ENCODE measurements at regions not wholly inside any gene's neighbourhood (a gene's known extent, or its start where the extent isn't known, plus 50 kb on each side); places are given as distances from the start of the nearest gene placed in this dataset.
"Not testable (repeated sequence)": the region's sequence is repeated elsewhere in the genome, so short reads cannot be mapped to it uniquely, and the experiment has no call there.

DNA sequence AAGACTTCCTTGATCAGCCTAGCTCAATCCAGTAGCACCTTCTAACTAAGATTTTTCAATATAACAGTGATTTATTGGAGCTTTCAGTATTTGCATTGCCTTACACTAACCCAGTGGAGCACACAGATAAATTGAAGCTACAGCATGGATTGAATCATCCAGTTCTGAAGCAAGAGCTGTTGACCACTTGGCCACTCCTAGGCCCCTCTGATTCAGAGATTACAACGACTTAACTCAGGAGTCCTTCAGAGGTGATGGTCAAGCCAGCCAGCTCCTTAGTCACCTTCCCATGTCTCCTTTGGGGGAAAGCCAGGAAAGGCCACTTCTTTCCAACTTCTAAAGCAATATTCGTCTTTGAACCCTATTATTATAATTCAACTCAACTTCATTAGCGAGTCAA is 151.8 kb downstream of the TENT5C start:
- no peak for DNase-seq
- Histone ChIP-seq H3K9me3 (replicated peaks) (no peaks in the 10 kb centered on the region), H3K36me3 (no peaks in the 10 kb centered on the region), H3K27me3 (no peaks in the 10 kb centered on the region; the same call in 1 of the 2 replicates), H3K4me1 (peaks cover 9% of the 10 kb centered on the region), H3K4me3 (no peak overlapping the region), H3K27ac (no peak overlapping the region)

GRCh38 chr1:117758444-117759316 is 152.8 kb downstream of the TENT5C start:
- DNase-seq: peak; percentile 87 to 94
- no peak overlapping the region; the same call in 1 of the 2 replicates for H3K27ac ChIP-seq

DNA sequence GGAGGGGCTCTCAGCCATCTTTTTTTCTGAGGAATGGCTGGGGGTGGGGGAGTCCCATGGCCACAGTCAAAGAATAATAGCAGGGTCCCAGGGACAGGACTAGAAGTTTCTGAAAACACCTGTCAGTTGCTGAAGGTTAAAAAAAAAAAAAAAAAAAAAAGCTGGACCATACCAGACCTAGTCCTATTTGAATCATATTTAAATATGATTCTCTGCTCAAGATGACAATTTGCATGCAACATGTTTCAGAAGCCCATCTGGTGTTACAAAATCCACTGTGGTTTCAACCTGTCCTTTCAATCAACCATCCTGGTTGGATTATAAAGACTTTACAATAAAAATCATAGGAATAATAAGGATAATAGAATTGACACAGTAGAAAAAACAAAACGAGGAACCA is 153.7 kb downstream of the TENT5C start:
- no peak overlapping the region for H3K4me3 ChIP-seq
- no peaks in the 10 kb centered on the region; the same call in 1 of the 2 replicates for H3K27me3 ChIP-seq

More at GRCh38 chr1:117758444-117759316, 152.8 kb downstream of the TENT5C start:
- H3K4me3 ChIP-seq: peak overlapping the region; percentile 56
- peaks cover 9% of the 10 kb centered on the region for H3K4me1 ChIP-seq
- no peaks in the 10 kb centered on the region; the same call in 1 of the 2 replicates for H3K27me3 ChIP-seq
- no peaks in the 10 kb centered on the region for H3K9me3 ChIP-seq (replicated peaks)
- H3K36me3 ChIP-seq: no peaks in the 10 kb centered on the region

DNA sequence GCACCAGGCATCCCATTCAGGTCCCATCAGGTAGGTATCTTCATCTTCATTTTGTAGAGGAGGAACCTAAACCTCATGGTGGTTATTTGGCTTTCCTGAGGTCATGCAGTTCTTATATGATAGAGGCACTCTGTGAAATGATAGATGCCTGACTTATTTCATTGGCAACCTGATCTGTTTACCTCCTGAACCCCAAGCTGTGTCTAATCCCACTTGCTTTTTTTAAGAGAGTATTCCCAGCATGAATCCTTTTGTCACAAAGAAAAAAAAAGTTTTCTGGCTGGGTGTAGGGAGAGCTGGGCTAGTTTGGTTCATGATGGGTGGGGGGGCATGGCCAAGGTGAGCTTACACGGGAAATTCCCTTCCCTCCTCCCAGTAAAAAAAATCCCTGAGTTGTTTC is 154.2 kb downstream of the TENT5C start:
- Histone ChIP-seq H3K9me3 (replicated peaks) (0 out of 2 replicates have a peak, but pooled peaks cover 3% of the 10 kb centered on the region), H3K4me1 (no peaks in the 10 kb centered on the region), H3K4me3 (no peak overlapping the region), H3K27me3 (no peaks in the 10 kb centered on the region), H3K27ac (no peak overlapping the region), H3K36me3 (no peaks in the 10 kb centered on the region)
- DNase-seq: no peak

More for the DNA sequence above, 153.7 kb downstream of the TENT5C start:
- H3K27ac ChIP-seq: no peak overlapping the region
- H3K4me1 ChIP-seq: peaks cover 5% of the 10 kb centered on the region
- no peaks in the 10 kb centered on the region for H3K36me3 ChIP-seq
- DNase-seq: no peak
- 0 out of 2 replicates have a peak, but pooled peaks cover 3% of the 10 kb centered on the region for H3K9me3 ChIP-seq (replicated peaks)

DNA sequence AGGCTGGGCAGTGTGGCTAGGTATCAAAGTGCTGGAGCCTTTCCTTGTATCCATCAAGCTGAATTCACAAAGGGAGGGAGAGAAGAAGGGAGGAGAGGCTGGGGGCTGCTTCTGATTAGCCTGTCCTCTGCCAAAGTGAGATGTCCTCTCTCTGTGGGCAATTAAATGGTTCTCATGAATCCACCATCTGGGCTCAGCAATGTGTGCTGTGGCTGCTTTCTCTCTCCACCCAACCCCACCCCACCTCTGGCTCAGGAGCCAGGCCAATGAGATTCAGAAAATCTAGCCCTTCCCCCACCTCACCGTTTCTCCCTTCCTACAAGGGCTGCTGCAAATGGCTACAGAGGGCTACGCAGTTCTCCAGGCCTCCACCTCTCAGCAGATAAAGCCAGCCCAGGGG is 154.6 kb downstream of the TENT5C start:
- DNase-seq: no peak
- H3K4me1 ChIP-seq: no peaks in the 10 kb centered on the region
- H3K4me3 ChIP-seq: no peak overlapping the region
- H3K9me3 ChIP-seq (replicated peaks): 0 out of 2 replicates have a peak, but pooled peaks cover 3% of the 10 kb centered on the region
- H3K36me3 ChIP-seq: no peaks in the 10 kb centered on the region
- no peak overlapping the region for H3K27ac ChIP-seq
- no peaks in the 10 kb centered on the region for H3K27me3 ChIP-seq

DNA sequence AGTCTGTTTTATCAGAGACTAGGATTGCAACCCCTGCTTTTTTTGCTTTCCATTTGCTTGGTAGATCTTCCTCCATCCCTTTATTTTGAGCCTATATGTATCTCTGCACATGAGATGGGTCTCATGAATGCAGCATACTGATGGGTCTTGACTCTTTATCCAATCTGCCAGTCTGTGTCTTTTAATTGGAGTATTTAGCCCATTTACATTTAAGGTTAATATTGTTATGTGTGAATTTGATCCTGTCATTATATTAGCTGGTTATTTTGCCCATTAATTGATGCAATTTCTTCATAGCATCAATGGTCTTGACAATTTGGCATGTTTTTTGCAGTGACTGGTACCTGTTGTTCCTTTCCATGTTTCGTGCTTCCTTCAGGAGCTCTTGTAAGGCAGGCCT is 161.7 kb downstream of the GDAP2 start:
- H3K27me3 ChIP-seq, H3K36me3 ChIP-seq, H3K4me1 ChIP-seq, DNase-seq, H3K4me3 ChIP-seq, H3K27ac ChIP-seq: not testable (repeated sequence)
- H3K9me3 ChIP-seq (replicated peaks): peaks cover 17% of the 10 kb centered on the region

- Histone ChIP-seq H3K4me1 (no peaks in the 10 kb centered on the region), H3K4me3 (no peak overlapping the region), H3K27me3 (no peaks in the 10 kb centered on the region), H3K27ac (no peak overlapping the region), H3K9me3 (replicated peaks) (peaks cover 14% of the 10 kb centered on the region), H3K36me3 (no peaks in the 10 kb centered on the region)
- DNase-seq: no peak
Measured at GRCh38 chr1:117770981-117771531, 158.4 kb downstream of the GDAP2 start.

DNA sequence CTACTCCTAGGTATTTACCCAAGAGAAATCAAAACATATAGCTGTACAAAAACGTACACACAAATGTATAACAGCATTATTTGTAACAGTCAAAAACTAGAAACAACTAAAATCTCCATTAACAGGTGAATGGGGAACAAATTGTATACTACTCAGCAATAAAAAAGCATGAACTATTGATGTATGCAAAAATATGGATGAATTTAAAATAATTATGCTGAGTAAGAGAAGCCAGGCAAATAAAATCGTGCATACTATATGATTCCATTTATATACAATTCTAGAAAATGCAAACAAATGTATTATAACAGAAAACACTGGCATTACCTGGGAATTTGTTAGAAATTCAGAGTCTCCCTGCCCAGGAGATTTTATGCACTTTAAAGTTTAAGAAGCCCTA is 150.1 kb downstream of the GDAP2 start:
- H3K9me3 ChIP-seq (replicated peaks): no peaks in the 10 kb centered on the region; the same call in 1 of the 2 replicates

GRCh38 chr1:117780687-117781475 is 148.5 kb downstream of the GDAP2 start:
- no peaks in the 10 kb centered on the region for H3K27me3 ChIP-seq
- H3K27ac ChIP-seq: peak overlapping the region; percentile 15; the same call in 1 of the 2 replicates
- DNase-seq: peak in 1 of 2 experiments; percentile 19
- H3K9me3 ChIP-seq (replicated peaks): no peaks in the 10 kb centered on the region; the same call in 1 of the 2 replicates
- no peak overlapping the region for H3K4me3 ChIP-seq
- peaks cover 25% of the 10 kb centered on the region for H3K4me1 ChIP-seq
- no peaks in the 10 kb centered on the region for H3K36me3 ChIP-seq

More for the DNA sequence above, 150.1 kb downstream of the GDAP2 start:
- no peak overlapping the region for H3K27ac ChIP-seq
- peaks cover 23% of the 10 kb centered on the region for H3K4me1 ChIP-seq
- no peaks in the 10 kb centered on the region for H3K36me3 ChIP-seq
- H3K4me3 ChIP-seq: no peak overlapping the region
- DNase-seq: no peak
- no peaks in the 10 kb centered on the region for H3K27me3 ChIP-seq

GRCh38 chr1:117782056-117782455 is 147.4 kb downstream of the GDAP2 start:
- no peak for DNase-seq
- Histone ChIP-seq H3K27ac (no peak overlapping the region), H3K4me3 (no peak overlapping the region), H3K36me3 (no peaks in the 10 kb centered on the region), H3K27me3 (no peaks in the 10 kb centered on the region), H3K4me1 (peaks cover 25% of the 10 kb centered on the region), H3K9me3 (replicated peaks) (no peaks in the 10 kb centered on the region)

DNA sequence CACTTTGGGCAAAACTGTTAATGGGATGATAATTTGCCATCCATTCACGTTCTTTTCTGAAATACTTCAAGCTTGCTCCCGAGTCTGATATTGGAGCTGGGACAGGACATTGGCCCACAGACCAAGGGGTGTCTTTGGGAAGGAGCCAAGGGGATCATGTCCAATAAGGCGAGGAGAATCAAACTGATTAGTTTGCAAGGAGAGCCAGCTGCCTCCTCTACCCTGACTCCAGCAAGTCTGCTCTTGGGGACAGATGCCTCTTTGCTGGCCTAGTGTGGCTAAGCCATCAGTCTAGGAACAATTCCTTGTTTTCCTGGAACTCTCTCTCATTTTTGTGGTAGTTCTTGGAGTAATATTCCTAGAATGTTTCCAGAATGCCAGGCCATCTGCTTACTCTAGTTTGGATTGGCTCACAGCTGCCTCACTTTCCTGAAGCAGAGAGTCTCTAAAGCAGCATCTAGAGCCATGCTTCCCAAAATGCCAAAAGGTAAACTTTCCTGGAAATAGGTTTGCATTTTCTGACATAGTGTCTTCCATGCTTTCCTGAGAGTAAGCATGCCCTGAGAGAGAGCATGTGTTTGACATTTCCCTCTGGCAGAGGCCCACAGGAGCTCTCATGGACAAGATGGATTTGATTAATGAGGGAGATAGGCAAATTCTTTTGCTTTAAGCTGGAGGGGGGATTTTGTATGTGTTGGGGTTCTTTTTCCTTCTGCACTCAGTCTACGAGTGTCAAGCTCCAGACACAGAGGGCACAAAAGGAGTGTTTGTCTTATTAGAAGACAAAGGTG is 145.6 kb downstream of the GDAP2 start:
- Histone ChIP-seq H3K36me3 (no peaks in the 10 kb centered on the region), H3K27ac (peak overlapping the region; percentile 81), H3K9me3 (replicated peaks) (no peaks in the 10 kb centered on the region), H3K27me3 (no peaks in the 10 kb centered on the region), H3K4me1 (peaks cover 25% of the 10 kb centered on the region), H3K4me3 (no peak overlapping the region)
- peak; percentile 74 to 84 for DNase-seq

- peaks cover 10% of the 10 kb centered on the region for H3K4me1 ChIP-seq
- DNase-seq: no peak
- H3K9me3 ChIP-seq (replicated peaks): no peaks in the 10 kb centered on the region
- no peak overlapping the region for H3K27ac ChIP-seq
- H3K36me3 ChIP-seq: no peaks in the 10 kb centered on the region
- H3K4me3 ChIP-seq: no peak overlapping the region
- no peaks in the 10 kb centered on the region for H3K27me3 ChIP-seq
Measured at GRCh38 chr1:117788014-117788413, 141.4 kb downstream of the GDAP2 start.

GRCh38 chr1:117793413-117793812 is 136.0 kb downstream of the GDAP2 start:
- H3K36me3 ChIP-seq: no peaks in the 10 kb centered on the region
- no peaks in the 10 kb centered on the region for H3K27me3 ChIP-seq
- DNase-seq: no peak
- no peaks in the 10 kb centered on the region for H3K9me3 ChIP-seq (replicated peaks)
- H3K27ac ChIP-seq: no peak overlapping the region
- H3K4me1 ChIP-seq: no peaks in the 10 kb centered on the region; the same call in 1 of the 2 replicates
- H3K4me3 ChIP-seq: no peak overlapping the region

DNA sequence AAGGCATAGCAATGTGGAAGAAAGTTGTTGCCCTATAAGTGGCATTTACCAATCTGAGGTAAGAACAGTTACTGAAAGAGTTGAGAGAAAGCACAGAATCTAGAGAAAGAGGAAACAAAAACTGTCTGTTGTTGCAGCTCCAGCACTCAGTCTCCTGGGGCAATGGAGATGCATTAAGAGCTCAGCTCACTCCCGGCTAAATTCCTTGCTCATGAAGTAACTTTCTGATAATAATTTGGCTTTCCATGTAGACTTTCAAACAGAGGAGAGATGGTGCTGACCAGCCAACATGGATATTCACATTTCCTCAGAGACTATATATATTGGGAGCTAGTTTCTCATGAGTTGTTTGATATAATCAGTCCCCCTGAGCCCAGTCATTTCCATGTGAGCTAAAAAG is 135.3 kb downstream of the GDAP2 start:
- Histone ChIP-seq H3K4me3 (no peak overlapping the region), H3K4me1 (no peaks in the 10 kb centered on the region; the same call in 1 of the 2 replicates), H3K27ac (no peak overlapping the region), H3K9me3 (replicated peaks) (no peaks in the 10 kb centered on the region), H3K36me3 (no peaks in the 10 kb centered on the region), H3K27me3 (no peaks in the 10 kb centered on the region)
- peak in 1 of 2 experiments; percentile 6 for DNase-seq
